GM12872 (cell line): ENCODE measurements at regions not wholly inside any gene's neighbourhood (a gene's known extent, or its start where the extent isn't known, plus 50 kb on each side); places are given as distances from the start of the nearest gene placed in this dataset.

Source experiments
- TF ChIP-seq, protein P1 (sequence below): IDR thresholded peaks from 3 replicates; pipeline ENCODE4 v1.5.1; 2011; ENCODE audit warnings: low read depth, mild to moderate bottlenecking, low read length, moderate library complexity; ENCODE audit not compliant: insufficient read depth

DNA sequence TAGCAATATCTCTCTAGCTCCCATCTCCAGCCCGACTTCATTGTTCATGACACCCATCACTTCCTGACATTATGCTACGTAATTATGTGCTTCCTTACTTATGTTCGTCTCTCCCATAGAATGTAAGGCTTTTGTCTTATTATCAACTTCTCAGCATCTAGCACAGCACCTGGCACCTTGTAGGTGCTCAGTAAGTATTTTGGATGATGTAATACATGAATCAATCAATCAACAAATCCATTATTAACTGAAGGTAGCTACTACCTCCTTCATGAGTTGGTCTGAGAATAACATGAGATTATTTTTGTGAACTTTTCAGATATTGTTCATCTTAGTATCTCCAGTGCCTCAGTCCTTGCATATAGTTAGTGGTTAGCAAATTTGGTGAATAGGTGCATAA lies 109.3 kb downstream of the EN1 start:
- TF ChIP-seq, protein P1, sequence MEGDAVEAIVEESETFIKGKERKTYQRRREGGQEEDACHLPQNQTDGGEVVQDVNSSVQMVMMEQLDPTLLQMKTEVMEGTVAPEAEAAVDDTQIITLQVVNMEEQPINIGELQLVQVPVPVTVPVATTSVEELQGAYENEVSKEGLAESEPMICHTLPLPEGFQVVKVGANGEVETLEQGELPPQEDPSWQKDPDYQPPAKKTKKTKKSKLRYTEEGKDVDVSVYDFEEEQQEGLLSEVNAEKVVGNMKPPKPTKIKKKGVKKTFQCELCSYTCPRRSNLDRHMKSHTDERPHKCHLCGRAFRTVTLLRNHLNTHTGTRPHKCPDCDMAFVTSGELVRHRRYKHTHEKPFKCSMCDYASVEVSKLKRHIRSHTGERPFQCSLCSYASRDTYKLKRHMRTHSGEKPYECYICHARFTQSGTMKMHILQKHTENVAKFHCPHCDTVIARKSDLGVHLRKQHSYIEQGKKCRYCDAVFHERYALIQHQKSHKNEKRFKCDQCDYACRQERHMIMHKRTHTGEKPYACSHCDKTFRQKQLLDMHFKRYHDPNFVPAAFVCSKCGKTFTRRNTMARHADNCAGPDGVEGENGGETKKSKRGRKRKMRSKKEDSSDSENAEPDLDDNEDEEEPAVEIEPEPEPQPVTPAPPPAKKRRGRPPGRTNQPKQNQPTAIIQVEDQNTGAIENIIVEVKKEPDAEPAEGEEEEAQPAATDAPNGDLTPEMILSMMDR = no peak

DNA sequence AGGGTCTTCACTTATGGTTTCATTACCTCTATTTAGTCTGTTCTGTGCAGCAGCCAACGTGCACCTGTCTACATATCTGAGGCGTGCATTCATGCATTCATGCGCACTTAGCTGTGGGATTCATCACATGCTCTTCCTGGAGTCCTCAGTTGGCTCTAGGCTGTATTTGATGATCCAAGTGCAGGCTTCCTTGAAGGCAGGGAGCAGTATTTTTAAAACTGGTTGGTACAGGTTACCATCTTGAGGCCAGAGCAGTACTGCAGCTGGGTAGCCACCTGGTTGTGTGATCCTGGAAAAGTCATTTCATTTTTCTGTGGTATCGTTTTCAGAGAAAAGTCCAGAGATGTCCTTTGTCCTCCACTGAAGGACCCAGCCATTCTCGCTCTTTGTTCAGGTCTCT lies 109.8 kb downstream of the EN1 start:
- TF ChIP-seq, protein P1 = no peak

DNA sequence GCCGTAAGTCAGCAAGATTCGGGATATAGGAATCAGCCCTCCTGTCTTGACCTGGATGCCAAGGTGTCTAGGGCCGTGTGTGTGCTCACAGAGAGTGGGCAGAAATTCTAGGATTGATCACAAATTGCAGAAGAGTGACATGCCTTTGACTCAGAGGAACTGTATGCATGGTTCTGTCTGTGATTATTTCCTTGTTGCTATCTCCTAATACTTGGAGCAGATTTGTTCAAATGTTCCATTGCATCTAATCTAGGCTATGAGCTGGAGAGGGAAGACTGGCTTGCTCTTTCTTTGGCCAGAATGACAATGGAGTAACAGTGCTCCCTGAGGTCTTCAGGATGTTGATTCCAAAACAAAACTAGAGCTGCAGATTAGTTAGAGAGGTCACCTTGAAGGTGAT lies 115.0 kb downstream of the EN1 start:
- TF ChIP-seq, protein P1 = no peak

DNA sequence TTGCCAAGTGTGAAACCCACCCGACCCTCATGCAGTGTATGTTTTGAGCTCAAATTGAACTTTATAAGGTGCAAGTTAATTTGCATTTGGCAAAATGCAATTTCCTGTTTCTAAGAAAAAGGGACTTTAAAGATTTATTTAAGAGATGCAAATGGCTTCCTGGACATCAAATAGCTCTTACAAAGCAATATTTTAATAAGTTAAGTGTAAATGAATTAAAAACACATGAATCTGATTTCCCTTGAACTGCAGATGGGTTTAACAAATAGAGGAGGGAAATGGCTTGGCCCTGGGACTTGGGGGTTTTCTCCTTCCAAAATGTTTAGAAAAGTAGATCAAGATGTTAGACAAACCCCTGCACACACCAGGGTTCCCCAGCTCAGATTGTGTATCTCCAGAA lies 116.0 kb downstream of the EN1 start:
- TF ChIP-seq, protein P1 = no peak

DNA sequence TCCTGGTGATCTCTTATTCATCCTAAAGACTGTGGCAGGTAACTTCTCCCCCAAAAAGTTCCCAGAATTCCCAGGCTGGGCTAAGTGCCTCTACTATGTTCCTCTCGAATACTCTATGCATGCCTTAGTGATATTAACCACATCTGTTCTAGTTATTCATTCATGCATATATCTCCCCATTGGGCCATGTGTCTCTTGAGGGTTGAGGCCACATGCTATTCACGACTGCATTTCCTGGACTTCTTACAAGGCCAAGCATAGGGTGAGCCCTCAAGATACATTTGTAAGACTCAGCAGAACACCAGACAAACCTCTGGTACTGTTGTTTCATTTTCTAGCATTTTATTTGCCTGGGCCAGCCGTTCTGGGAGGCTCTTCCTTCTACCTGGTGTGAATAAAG lies 117.0 kb downstream of the EN1 start:
- TF ChIP-seq, protein P1 = no peak

DNA sequence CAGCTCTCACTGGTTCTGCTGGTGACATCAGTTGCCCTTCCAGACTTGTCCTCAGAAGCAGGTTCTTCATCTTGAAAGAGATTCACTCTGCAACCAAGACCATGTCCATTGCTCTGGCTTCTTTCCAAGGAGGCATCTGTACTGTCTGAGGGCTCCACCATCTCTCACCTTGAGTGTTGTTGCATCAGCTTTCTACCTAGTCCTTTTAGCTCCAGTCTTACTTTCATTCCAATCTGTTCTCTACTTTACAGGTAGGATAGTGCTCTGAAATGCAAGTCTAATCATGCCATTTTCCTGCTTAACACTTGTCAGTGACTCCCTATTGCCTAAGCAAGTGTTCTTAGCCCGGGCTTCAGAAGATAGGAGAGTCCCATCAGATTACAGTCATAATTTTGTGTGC lies 117.7 kb downstream of the EN1 start:
- TF ChIP-seq, protein P1 = no peak

DNA sequence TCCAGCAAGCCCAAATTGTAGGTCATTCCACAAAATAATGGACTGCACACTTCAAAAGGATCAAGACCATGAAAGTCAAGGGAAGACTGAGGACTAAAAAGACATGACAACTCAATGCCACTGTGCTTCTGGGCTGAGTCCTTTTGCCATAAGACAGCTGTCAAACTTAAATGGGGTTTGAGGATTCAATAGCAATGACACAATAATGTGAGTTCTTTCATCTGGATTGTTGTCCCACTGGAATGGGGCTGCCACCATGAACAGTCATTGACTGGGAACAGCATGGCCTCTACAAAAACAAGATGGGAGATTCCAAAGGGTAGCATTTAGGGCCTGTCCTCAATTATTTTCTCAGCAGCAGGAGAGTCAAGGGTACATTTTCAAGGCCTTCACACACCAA lies 118.5 kb downstream of the EN1 start:
- TF ChIP-seq, protein P1 = no peak

DNA sequence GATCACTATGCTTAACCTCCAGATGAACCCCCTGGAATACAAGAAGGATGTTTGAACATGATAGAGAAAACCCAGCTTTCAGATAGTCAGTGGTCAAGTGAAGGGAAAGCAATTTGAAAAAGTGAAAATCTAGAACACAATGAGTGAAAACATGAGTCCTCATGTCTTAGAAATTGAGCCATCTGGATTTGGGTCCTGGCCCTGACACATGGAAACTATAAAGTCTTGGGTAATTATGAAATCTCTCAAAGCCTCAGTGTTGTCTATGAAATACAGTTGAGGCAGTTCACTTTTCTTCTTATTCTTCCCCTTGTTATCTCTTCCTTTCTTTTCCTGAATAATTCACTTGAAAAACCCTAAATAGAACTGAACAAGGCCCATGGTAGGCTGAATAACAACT lies 120.6 kb downstream of the EN1 start:
- TF ChIP-seq, protein P1 = no peak
